ENCODE measurements at regions not wholly inside any gene's neighbourhood (a gene's known extent, or its start where the extent isn't known, plus 50 kb on each side); places are given as distances from the start of the nearest gene placed in this dataset.
"Not testable (repeated sequence)": the region's sequence is repeated elsewhere in the genome, so short reads cannot be mapped to it uniquely, and the experiment has no call there.

DNA sequence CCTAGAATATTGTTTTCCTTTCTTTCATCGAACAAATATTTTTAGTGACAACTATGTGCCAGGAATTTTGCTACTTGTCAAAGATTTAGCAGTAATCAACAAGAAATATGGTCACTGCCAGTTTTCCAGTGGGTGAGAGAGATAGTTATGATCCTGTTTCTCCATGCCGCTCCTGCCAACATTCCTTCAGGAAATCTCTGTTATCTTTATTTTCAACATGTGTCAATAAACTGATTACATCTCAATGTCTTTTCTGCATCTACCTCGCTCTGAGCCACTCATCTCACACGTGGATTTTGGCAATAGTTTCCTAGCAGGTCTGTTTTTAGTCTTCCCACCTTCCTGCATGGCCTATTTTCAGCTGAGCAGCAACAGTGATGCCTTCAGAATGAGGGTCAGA is 650.0 kb upstream of the STXBP6 start:
- DNase-seq (ENCODE audit: extremely low read depth, low read depth): no peak

DNA sequence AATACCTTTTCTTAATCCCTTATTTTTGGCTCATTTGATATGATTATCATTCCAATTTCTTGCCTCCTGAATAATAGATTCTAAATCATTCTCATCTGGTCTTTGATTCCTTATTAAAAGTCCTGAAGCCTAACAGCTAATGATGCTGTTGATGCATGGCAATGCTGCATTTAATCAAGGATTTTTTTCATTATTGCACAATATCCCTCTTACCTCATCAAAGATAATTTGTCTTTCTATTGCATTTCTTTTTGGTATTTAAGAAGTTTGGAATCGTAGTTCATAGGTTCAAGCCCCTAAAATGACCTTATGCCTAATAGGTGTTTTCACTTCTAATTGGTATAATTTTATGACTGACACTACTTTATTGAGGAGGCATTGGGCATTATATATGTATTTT is 648.2 kb upstream of the STXBP6 start:
- DNase-seq (ENCODE audit: extremely low read depth, low read depth): no peak

DNA sequence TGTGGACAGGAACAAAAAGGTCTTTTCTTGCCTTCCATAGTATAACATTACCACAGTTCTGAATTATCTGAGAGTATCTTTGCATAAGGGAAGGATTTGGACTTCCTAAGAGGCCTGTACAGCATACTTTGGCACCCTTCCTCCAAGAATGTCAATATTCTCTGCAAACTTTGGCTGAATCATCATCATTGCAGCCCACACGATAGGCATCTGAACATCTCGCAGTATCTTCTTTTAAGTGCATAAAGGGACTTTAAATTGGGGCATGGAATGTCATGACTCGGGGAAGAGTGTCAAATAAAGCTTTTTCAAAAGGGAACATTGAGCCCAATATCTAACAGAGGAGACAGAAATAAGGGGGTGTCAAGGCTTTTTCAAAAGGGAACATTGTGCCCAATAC is 646.2 kb upstream of the STXBP6 start:
- no peak for DNase-seq (ENCODE audit: extremely low read depth, low read depth)

DNA sequence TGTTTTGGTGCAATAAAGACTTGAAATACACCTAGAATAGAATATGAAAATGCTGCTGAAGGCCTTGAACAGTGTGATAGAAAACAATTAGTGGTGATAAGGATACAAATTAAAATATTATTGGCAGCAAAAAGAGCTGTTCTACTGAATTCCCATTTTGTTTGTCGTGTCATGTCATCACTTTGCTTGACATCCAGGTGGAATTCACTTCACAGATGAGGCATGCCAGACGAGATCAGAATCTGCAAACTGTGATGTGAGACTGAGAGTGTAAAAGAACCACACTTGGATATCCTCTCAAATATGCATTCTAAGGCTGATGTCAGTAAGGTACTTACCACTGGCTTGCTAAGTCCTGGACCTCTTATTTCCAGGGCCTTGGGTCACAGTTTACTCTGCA is 635.1 kb upstream of the STXBP6 start:
- DNase-seq (ENCODE audit: extremely low read depth, low read depth): no peak

DNA sequence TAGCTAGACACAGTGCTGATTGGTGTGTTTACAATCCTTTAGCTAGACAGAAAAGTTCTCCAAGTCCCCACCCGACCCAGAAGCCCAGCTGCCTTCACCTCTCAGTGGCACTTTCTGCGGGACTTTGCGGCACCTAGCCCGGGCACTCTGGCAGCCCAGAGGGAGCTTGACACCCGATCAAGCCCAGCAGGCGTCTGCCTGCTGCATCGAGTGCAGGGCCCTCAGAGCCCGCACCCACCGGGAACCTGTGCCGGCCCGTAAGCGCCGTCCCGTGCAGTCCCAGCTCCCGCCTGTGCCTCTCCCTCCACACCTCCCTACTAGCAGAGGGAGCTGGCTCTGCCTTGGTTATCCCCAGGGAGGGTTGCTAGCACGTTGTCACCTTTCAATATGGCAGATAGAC is 631.0 kb upstream of the STXBP6 start:
- DNase-seq (ENCODE audit: extremely low read depth, low read depth): no peak

DNA sequence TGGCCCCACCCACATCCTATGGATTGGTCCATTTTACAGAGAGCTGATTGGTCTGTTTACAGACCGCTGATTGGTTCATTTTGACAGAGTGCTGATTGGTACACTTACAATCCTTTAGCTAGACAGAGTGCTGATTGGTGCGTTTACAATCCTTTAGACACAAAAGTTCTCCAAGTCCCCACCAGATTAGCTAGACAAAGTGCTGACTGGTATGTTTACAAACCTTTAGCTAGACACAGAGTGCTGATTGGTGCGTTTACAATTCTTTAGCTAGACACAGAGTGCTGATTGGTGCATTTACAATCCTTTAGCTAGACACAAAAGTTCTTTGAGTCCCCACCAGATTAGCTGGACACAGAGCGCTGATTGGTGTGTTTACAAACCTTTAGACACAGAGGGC is 630.6 kb upstream of the STXBP6 start:
- DNase-seq (ENCODE audit: extremely low read depth, low read depth): not testable (repeated sequence)

DNA sequence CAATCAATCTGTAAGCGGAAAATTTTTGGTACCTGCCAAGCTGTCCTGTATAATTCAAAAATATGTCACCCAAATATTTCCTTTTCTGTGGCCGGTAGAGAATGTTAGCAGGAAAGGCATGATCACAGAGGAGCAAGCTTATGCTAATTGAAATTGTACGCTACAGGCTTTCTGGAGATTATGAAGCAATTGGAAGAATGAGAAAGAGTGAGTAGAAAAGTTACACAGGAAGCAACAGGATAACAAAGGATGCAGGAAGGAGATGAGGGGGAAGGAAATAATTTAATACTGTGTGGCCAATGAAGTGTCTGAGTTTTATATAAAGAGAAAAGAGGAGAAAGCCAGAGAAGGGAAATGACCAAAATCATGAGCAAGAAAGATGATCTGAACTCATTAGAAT is 627.2 kb upstream of the STXBP6 start:
- DNase-seq (ENCODE audit: extremely low read depth, low read depth): no peak

DNA sequence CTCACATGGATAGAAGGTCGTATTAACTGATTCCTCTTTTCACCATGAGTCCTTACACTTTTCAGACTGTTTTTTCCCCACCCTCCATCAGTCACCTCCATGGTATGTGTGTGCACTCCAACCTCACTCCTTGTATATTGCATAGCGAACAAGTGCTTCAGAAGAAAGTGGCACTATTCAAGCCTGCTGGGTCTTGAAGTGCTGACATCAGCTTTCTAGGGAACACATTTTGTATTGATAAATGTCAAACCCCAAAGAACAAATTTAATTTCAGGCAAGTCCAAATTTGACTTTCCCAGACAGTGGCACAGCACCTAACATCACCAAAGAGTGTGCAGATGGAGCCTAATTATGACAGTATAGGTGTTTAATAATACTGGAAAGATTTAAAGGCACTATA is 617.4 kb upstream of the STXBP6 start:
- DNase-seq (ENCODE audit: extremely low read depth, low read depth): no peak

DNA sequence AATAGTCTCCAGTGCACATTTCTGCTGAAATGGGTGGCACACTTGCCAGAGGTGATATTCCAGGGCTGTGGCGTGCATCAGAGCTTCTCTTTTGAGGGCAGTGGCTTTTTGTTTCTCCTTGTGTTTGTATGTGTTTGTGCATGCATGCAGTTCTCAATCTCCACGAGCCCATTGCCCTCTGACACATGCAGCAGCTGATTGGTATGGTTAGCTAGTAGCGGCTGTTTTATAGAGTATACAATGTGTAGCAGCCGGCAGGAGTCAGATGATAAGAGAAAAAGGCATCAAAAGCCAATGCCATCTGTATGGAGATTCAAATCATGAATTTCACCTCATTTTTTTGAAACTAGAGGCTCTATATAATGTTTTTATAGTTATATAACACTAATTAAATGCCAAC is 616.9 kb upstream of the STXBP6 start:
- no peak for DNase-seq (ENCODE audit: extremely low read depth, low read depth)

DNA sequence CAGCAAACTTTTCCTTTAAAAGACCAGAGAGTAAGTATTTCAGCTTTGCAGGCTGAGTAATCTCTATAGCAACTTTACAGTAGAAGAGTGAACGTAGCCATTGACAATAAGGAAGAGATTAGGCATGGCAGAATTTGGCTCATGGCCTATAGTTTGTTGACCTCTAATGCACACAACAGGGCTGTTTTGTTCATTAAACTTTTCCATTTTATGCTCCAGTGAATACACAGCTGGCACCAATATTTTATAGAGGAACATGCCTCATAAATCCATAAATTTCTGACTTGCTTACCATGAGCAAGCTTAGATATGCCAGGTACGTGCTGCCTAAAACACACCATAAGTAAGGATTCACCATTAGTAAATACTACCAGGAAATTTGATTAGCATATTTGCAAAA is 609.0 kb upstream of the STXBP6 start:
- DNase-seq (ENCODE audit: extremely low read depth, low read depth): no peak

DNA sequence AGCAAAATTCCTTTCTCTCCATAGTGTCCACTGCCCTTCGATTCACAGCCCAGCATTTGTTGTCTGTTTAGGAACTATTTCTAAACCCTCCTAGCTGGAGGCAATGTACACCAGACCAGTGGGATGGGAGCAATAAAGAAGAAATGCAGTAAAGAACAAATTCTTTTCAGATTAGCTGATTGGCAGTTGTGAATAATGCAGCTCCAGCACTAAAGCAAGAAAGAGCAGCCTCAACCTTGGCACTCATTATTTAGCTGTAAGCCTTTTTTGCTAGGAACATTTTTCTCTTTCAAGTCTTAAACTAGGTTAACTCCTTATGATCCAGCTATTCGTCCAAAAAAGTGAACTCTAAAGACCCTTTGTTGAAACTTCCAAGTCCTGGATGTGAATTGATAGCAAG is 580.5 kb upstream of the STXBP6 start:
- peak; percentile 77 for DNase-seq (ENCODE audit: extremely low read depth, low read depth)

DNA sequence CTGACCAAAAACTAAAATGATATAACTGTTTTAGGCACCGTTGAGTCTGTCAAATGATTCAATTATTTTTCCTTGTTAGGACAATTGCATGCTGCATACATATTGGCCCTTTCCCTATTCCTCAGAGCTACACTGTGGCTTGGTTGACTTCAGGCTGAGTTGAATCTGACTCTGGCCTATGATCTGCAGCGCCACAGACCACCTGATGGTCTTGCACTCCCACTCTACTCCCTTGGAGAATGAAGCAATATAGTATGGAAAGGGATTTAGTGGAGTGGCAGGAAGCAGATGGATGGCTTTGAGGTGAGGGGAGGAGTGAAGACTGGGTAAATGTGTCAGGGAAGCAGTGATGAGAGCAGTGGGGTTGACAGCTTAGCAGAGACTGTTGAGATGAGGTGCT is 579.0 kb upstream of the STXBP6 start:
- DNase-seq (ENCODE audit: extremely low read depth, low read depth): peak; percentile 26

DNA sequence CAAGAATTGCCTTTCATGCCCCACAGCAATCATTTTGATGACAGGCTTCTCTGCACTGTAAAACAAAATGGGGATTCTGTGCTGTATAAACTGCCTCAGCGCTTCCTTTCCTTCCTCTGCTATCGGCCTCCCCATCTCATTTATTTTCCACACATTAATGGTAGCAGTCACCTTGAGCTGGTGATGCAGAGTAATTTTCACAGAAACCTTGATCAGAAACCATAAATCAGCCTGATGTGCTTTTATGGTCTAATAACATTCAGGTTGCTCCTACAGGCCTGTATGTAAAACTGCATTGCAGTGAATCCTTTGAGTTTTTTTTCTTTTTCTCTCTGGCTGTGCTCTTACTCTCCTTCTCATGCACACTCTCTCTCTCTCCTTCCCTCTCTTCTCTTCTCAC is 578.4 kb upstream of the STXBP6 start:
- DNase-seq (ENCODE audit: extremely low read depth, low read depth): no peak

DNA sequence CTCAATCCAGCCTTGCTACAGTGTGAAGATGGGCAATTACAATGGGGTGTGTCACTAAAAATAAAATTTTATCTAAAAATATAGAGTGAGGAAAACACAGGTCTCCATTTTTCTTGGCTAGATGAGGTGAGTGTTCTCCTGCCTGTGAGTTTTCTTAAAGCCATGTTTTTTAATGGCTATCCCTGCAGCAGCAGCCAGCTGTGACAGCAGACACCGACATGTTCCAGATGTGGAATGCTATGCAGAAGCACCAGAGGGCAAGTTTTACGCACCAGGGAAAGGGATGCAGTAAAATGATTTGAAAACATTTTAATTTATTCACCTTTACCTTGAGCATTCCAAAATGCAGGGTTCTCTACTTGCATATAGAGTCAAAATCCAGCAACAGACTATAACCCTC is 577.0 kb upstream of the STXBP6 start:
- DNase-seq (ENCODE audit: extremely low read depth, low read depth): no peak

DNA sequence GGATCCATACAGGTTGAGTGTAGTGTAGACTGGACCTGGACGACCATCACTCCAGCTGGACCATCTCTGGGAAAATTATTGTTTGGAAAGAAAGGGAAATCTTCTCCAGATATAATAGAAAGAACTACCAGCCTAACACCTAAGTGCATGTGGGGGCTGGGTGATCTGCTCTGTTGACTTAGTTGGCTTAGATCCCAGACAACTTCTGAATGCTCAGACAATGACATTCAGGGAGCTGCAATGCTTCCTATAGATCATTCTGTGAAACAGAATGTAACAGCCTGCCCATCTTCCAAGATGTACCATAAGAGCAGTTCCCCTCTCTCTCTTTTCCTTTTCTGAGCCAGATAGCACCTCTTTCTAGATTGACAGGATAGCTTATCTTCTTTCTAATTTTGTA is 572.8 kb upstream of the STXBP6 start:
- DNase-seq (ENCODE audit: extremely low read depth, low read depth): no peak

DNA sequence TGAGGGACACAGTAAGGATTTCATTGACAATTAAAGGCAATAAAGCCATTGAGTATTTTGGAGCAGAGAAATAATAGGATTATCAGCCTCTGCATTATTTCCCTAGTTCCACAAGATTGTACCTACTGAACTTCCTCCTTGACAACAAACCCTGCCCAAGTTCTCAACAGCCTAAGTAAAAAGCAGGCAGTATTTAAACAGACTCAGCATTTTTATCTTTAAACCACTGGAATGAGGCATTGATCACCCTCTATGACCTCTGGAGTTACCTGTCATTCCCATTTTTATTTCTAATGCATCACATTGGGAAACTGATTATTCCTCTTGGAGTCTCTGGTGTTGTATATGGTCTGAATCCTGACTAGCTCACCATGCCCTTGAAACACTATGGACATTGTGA is 570.6 kb upstream of the STXBP6 start:
- no peak for DNase-seq (ENCODE audit: extremely low read depth, low read depth)

DNA sequence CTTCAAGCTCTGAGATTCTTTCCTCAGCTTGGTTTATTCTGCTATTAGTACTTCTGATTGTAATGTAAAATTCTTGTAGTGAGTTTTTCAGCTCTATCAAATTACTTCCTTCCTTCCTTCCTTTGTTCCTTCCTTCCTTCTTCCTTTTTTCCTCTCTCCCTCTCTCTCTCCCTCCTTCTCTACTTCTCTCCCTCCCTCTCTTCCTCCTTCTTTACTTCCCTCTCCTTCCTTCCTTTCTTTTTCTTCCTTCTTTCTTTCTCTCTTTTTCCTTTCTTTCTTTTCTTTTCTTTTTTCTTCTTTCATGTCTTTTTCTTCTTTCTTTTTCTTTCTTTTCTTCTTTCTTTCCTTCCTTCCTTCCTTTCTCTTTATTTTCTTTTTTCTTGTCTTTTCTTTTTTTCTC is 565.2 kb upstream of the STXBP6 start:
- DNase-seq (ENCODE audit: extremely low read depth, low read depth): no peak

DNA sequence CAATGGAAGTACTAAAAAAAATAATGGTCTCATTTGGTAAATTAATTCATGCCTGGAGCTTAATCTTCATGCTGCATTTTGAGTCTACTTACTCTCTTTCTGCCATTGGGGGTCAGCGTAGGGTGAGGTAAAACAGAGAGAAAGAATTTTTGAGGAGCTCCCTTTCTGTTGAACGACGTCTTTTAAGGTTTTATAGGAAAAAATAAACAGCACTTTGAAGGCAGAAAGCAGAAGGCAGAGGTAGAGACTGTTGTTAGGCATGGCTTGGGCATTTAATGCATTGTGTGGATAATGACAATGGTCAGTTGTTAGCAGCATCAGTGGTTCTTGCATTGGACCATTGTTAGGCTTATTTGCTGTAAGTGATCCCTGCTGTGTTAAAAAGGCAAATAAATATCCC is 557.2 kb upstream of the STXBP6 start:
- DNase-seq (ENCODE audit: extremely low read depth, low read depth): no peak

DNA sequence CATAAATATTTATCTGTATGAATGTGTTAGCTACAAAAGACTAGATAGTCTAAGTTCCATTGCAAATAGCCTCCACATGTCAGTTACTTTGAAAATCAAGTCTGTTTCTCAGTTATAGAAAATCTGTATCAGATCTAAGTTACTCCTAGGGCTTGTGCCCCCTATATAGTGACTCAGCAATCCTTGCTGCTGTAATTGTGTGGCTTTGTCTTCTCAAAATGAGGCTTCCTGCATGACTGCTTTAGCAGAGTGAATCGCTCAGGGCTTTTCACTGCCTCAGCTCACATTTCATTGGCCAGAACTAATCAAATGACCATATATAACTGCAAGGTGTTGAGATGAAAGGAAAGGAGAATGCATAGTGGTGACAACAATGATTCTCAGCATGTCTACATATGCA is 552.2 kb upstream of the STXBP6 start:
- DNase-seq (ENCODE audit: extremely low read depth, low read depth): no peak

DNA sequence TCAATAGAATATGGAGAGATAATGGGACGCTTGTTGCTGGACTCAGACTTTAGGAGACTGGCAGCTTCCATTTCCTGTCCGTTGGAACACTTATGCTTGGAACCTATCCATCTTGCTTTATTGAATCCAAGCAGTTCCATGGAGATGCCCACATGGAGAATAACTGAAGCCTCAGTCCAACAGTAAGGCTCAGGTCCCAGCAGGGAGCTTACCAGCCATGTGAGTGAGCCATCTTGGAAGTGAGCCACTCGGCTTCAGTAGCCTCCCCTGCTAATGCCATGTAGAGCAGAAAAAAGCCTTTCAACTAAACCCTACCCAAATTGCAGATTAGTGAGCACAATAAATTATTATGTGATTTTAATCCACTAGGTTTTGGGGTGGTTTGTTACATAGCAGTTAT is 538.8 kb upstream of the STXBP6 start:
- no peak for DNase-seq (ENCODE audit: extremely low read depth, low read depth)

DNA sequence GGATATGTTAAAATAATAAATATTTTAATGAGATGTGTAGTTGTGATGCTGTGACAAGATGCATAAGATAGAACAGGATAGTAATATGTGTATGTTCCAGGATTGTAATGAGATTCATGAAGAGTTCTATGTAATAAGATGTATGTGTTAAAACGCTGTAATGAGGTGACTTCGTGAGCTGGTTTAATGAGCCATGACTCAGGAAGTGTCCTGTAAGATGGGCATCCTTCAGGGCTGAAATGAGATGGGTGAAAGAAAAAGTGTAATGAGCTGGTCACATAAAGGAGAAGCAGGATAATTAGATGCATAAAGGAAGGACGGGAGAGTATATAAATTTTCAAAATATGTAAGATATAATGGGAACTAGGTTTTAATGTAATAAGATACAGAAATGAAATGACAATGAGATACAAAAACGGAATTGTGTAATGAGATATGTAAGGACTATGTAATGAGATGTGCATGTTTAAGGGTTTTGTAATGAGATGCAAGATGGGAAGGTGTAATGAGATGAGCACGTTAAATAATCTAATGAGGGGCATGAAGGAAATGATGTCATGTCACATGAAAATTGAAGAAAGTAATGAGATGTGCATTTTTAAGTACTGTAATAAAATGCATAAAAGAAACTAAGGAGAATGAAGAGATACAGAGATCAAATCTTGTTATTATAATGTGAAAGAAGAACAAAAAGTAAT is 524.8 kb upstream of the STXBP6 start:
- no peak for DNase-seq (ENCODE audit: extremely low read depth, low read depth)

DNA sequence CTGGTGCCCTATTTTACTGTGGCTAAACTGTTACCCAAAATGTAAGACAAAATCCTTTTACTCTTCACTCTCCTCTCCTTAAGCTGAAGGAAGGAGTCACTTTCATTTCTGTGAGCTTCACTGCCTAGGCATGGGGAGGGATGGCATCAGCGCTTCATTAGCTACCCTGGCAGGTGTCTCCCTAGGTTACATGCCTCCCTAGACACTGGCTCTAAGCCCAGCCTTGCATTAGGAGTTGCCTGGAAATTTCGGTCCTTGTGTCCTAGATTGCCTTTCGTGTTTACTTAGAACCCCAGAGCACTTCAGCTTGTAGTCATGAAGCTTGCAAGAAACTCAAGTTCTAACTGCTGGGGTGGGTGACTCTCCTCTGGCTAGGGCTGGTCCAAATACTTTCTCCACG is 520.5 kb upstream of the STXBP6 start:
- DNase-seq (ENCODE audit: extremely low read depth, low read depth): no peak

DNA sequence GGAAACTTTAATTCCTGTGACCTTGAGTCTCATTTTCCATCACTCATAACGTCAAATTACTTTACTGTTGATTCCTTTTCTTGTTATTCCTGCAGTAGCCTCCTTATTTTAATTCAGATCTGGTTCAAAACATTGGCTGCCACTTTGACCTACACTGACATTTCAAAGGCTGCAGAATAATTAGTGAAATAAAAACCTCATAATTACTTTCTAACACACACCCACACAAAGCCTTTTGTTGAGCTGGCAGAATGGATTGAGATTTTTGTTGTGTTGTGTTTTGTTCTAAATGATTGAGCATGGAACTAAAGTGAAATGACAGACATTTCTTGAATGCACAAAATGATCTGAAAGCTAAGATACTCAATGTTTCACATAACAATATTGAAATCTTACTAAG is 507.5 kb upstream of the STXBP6 start:
- DNase-seq (ENCODE audit: extremely low read depth, low read depth): no peak
